ENCODE measurements at regions not wholly inside any gene's neighbourhood (a gene's known extent, or its start where the extent isn't known, plus 50 kb on each side); places are given as distances from the start of the nearest gene placed in this dataset.
A peak's percentile ranks its signal among the peaks of the same experiment; 100 is the strongest.

GRCh38 chr12:25321772-25322171 is 71.0 kb upstream of the KRAS start:
- H3K9me3 ChIP-seq (ENCODE audit: low read length) = no peaks in the 10 kb centered on the region
- H3K27me3 ChIP-seq (ENCODE audit: insufficient read depth, low read length) = no peaks in the 10 kb centered on the region
- H3K36me3 ChIP-seq (ENCODE audit: insufficient read depth, low read length) = no peaks in the 10 kb centered on the region
- no peaks in the 10 kb centered on the region for H4K20me1 ChIP-seq (ENCODE audit: insufficient read depth, low read length)
- no peak overlapping the region for H3K9ac ChIP-seq (ENCODE audit: low read length)
- H2AFZ ChIP-seq (ENCODE audit: low read length) = no peak overlapping the region
- TF ChIP-seq CTCF (IDR thresholded peaks at IDR 0.05; ENCODE audit: low read length) = no peak
- no peak for TF ChIP-seq EZH2 (IDR thresholded peaks at IDR 0.05; ENCODE audit: borderline replicate concordance, low read length)
- no peaks in the 10 kb centered on the region for H3F3A ChIP-seq (ENCODE audit: insufficient read depth, low read length)
- no peaks in the 10 kb centered on the region for H3K79me2 ChIP-seq (ENCODE audit: insufficient read depth, low read length)
- H3K4me2 ChIP-seq (ENCODE audit: low read length) = no peak overlapping the region
- no peak overlapping the region for H3K4me3 ChIP-seq (ENCODE audit: low read depth, low read length, poor library complexity, severe bottlenecking)
- peaks cover 73% of the 10 kb centered on the region for H3K4me1 ChIP-seq (ENCODE audit: insufficient read depth, low read length, severe bottlenecking)
- peak overlapping the region; percentile 69 for H3K27ac ChIP-seq (ENCODE audit: low read depth, low read length, poor library complexity, severe bottlenecking)
- H3K9me2 ChIP-seq (ENCODE audit: low read depth, low read length) = no peaks in the 10 kb centered on the region

GRCh38 chr12:25320123-25321006 is 69.6 kb upstream of the KRAS start:
- Histone ChIP-seq H3K4me2 (ENCODE audit: low read length) (0 out of 2 replicates have a peak overlapping the region, but pooled peaks have one; percentile 8), H3K9ac (ENCODE audit: low read length) (no peak overlapping the region), H3K4me3 (ENCODE audit: low read depth, low read length, poor library complexity, severe bottlenecking) (no peak overlapping the region), H2AFZ (ENCODE audit: low read length) (no peak overlapping the region), H3K9me3 (ENCODE audit: low read length) (no peaks in the 10 kb centered on the region), H3K27me3 (ENCODE audit: insufficient read depth, low read length) (no peaks in the 10 kb centered on the region), H3K9me2 (ENCODE audit: low read depth, low read length) (no peaks in the 10 kb centered on the region), H3K27ac (ENCODE audit: low read depth, low read length, poor library complexity, severe bottlenecking) (peak overlapping the region; percentile 69), H3K4me1 (ENCODE audit: insufficient read depth, low read length, severe bottlenecking) (peaks cover 71% of the 10 kb centered on the region), H3K79me2 (ENCODE audit: insufficient read depth, low read length) (no peaks in the 10 kb centered on the region), H3F3A (ENCODE audit: insufficient read depth, low read length) (no peaks in the 10 kb centered on the region), H3K36me3 (ENCODE audit: insufficient read depth, low read length) (no peaks in the 10 kb centered on the region), H4K20me1 (ENCODE audit: insufficient read depth, low read length) (no peaks in the 10 kb centered on the region)
- TF ChIP-seq EZH2 (IDR thresholded peaks at IDR 0.05; ENCODE audit: borderline replicate concordance, low read length) (no peak), CTCF (IDR thresholded peaks at IDR 0.05; ENCODE audit: low read length) (no peak)

GRCh38 chr12:25319233-25319984 is 68.7 kb upstream of the KRAS start:
- no peaks in the 10 kb centered on the region for H3K27me3 ChIP-seq (ENCODE audit: insufficient read depth, low read length)
- H3K4me1 ChIP-seq (ENCODE audit: insufficient read depth, low read length, severe bottlenecking) = peaks cover 67% of the 10 kb centered on the region
- no peak overlapping the region for H3K9ac ChIP-seq (ENCODE audit: low read length)
- no peaks in the 10 kb centered on the region for H3K9me2 ChIP-seq (ENCODE audit: low read depth, low read length)
- H3K4me3 ChIP-seq (ENCODE audit: low read depth, low read length, poor library complexity, severe bottlenecking) = no peak overlapping the region
- H3K36me3 ChIP-seq (ENCODE audit: insufficient read depth, low read length) = no peaks in the 10 kb centered on the region
- H3F3A ChIP-seq (ENCODE audit: insufficient read depth, low read length) = no peaks in the 10 kb centered on the region
- TF ChIP-seq CTCF (IDR thresholded peaks at IDR 0.05; ENCODE audit: low read length) (no peak), EZH2 (IDR thresholded peaks at IDR 0.05; ENCODE audit: borderline replicate concordance, low read length) (no peak)
- H2AFZ ChIP-seq (ENCODE audit: low read length) = no peak overlapping the region
- no peaks in the 10 kb centered on the region for H4K20me1 ChIP-seq (ENCODE audit: insufficient read depth, low read length)
- H3K9me3 ChIP-seq (ENCODE audit: low read length) = no peaks in the 10 kb centered on the region
- peak overlapping the region; percentile 69 for H3K27ac ChIP-seq (ENCODE audit: low read depth, low read length, poor library complexity, severe bottlenecking)
- H3K4me2 ChIP-seq (ENCODE audit: low read length) = no peak overlapping the region
- no peaks in the 10 kb centered on the region for H3K79me2 ChIP-seq (ENCODE audit: insufficient read depth, low read length)
